ENCODE measurements at regions not wholly inside any gene's neighbourhood (a gene's known extent, or its start where the extent isn't known, plus 50 kb on each side); places are given as distances from the start of the nearest gene placed in this dataset.

GRCh38 chr6:53413326-53413725 is 64.6 kb upstream of the ELOVL5 start:
- DNase-seq, result no peak

GRCh38 chr6:53412751-53413150 is 64.0 kb upstream of the ELOVL5 start:
- DNase-seq, result no peak

- DNase-seq, result no peak
Measured at GRCh38 chr6:53412021-53412715, 63.4 kb upstream of the ELOVL5 start.

DNA sequence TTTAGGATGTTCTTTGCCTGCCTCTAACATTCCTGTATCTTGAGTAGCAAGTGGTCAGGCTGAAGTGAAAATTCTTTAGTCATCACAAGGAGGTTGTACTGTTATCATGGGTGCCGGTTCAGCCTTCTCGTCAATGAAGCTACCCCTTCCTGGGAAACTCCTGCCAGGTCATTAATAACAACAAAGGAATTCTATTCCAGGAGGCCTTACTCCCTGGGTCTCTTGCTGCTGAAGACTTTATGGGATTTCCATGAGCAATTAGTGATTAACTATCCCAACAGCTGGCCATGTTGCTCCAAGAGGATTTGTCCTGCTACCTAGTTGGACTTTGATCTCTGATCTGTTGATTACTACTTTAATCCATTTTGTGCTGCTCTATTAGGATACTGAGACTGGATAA is 62.7 kb upstream of the ELOVL5 start:
- DNase-seq, result no peak

GRCh38 chr6:53410508-53411258 is 61.9 kb upstream of the ELOVL5 start:
- DNase-seq, result peak; percentile 51

- no peak for DNase-seq
Measured at GRCh38 chr6:53408826-53409225, 60.1 kb upstream of the ELOVL5 start.

GRCh38 chr6:53399027-53399344 is 50.2 kb upstream of the ELOVL5 start:
- DNase-seq, result no peak

- DNase-seq, result no peak
Measured at GRCh38 chr6:53398247-53399026, 49.7 kb upstream of the ELOVL5 start.

All from activated CD8-positive, alpha-beta memory T cell treated with anti-CD3 and anti-CD28 coated beads, Interleukin-2, amount 50 U/mL, for 4 hours (primary cell).